ENCODE measurements at regions not wholly inside any gene's neighbourhood (a gene's known extent, or its start where the extent isn't known, plus 50 kb on each side); places are given as distances from the start of the nearest gene placed in this dataset.
A peak's percentile ranks its signal among the peaks of the same experiment; 100 is the strongest.
"Not testable (repeated sequence)": the region's sequence is repeated elsewhere in the genome, so short reads cannot be mapped to it uniquely, and the experiment has no call there.

DNA sequence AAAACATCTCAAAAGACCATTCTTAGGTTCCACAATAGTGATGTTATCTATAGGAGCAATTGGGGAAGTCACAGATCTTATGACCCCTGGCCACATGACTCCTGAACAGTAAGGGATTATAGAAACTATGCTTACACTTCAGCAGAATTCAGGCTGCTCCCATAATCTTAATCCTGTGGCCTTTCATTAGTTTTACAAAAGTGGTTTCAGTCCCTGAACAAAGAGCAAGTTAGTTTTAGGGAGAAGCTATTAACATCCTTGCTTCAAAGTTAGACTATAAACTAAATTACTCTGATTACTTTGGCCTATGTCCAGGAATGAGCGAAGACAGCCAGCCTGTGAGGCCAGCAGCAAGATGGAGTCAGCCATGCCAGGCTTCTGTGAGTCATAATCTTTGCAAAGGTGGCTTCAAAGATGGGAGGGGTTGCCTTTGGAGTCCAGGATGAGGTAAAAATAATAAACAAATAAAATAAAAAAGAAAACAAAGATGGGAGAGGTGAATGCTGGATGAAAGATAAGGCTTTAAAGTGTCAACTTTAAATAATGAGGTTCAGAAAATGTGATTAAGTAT, 168.7 kb upstream of the NDUFV2 start:
- TF ChIP-seq, protein P1, sequence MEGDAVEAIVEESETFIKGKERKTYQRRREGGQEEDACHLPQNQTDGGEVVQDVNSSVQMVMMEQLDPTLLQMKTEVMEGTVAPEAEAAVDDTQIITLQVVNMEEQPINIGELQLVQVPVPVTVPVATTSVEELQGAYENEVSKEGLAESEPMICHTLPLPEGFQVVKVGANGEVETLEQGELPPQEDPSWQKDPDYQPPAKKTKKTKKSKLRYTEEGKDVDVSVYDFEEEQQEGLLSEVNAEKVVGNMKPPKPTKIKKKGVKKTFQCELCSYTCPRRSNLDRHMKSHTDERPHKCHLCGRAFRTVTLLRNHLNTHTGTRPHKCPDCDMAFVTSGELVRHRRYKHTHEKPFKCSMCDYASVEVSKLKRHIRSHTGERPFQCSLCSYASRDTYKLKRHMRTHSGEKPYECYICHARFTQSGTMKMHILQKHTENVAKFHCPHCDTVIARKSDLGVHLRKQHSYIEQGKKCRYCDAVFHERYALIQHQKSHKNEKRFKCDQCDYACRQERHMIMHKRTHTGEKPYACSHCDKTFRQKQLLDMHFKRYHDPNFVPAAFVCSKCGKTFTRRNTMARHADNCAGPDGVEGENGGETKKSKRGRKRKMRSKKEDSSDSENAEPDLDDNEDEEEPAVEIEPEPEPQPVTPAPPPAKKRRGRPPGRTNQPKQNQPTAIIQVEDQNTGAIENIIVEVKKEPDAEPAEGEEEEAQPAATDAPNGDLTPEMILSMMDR (IDR thresholded peaks at IDR 0.05; ENCODE audit: control insufficient read depth, extremely low read depth, insufficient read depth) = no peak
- no peak for DNase-seq (ENCODE audit: low read depth)
- no peak overlapping the region for H3K4me3 ChIP-seq (ENCODE audit: low read depth, low read length)

DNA sequence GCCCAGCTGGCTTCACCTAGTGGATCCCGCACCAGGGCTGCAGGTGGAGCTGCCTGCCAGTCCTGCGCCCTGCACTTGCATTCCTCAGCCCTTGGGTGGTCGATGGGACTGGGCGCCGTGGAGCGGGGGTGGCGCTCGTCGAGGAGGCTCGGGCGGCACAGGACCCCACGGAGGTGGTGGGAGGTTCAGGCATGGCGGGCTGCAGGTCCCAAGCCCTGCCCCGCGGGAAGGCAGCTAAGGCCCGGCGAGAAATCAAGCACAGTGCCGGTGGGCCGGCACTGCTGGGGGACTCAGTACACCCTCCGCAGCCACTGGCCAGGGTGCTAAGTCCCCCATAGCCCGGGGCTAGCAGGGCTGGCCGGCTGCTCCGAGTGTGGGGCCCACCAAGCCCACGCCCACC, 167.2 kb upstream of the NDUFV2 start:
- not testable (repeated sequence) for H3K4me3 ChIP-seq (ENCODE audit: low read depth, low read length); DNase-seq (ENCODE audit: low read depth)

DNA sequence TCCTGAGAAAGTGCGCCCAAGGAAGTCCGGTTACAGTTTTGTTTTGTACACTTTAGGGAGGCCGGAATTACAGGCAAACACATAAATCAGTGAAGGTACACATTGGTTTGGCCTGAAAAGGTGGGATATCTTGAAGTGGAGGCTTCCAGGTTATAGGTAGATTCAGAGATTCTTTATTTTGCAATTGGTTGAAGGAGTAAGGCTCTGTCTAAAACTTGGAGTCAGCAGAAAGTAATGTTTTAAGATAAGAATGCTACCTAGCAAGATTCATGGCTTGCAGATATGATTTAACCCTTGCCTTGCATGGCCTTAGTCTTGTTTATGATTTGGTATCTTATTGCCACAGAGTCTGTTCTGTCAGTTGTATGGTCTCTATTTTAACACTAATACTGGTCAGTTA, 165.9 kb upstream of the NDUFV2 start:
- TF ChIP-seq, protein P1 (IDR thresholded peaks at IDR 0.05; ENCODE audit: control insufficient read depth, extremely low read depth, insufficient read depth) = no peak
- DNase-seq (ENCODE audit: low read depth) = no peak
- no peak overlapping the region for H3K4me3 ChIP-seq (ENCODE audit: low read depth, low read length)

DNA sequence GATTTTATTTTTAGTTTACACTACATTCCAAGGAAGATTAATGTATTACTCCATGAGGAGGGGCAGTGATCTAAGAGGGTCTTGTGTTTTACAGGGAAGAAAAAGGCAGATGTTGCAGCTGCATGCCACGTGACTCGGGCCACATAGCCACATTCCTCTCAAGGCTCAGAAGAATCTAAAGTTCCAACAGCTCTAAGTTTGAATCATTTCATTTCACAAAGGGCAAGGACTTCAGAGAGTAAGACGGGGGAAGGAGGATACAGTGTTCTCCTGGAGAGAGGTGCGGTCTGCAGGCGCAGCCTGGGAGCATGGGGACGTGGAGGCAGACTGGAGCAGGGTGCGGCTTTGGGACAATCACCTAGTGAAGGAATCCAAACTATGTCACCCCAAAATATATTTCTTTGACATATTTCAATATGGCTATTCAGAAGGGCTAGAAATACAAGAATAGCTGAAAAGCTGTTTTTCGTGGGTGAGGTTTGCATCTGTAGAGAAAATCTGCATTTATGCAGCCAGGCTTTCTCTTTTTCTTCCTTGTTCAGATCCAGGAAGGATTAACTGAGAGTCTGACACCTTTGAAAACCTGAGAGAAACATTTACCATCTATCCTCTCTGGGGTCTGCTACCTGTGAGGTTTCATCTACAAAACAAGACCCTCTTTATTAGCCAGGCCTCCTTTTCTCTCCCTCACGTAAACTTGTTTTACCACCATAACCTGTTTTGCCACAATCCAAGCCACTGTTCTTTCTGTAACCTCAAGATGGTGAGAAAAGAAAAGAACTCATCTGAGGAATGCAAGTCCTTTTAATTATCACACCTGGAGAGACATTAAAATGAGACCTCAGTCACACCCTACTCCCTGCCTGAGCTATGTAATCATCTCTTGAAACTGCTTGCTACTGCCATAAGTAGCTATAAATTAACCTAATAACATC, 165.1 kb upstream of the NDUFV2 start:
- peak; percentile 10 for DNase-seq (ENCODE audit: low read depth)

DNA sequence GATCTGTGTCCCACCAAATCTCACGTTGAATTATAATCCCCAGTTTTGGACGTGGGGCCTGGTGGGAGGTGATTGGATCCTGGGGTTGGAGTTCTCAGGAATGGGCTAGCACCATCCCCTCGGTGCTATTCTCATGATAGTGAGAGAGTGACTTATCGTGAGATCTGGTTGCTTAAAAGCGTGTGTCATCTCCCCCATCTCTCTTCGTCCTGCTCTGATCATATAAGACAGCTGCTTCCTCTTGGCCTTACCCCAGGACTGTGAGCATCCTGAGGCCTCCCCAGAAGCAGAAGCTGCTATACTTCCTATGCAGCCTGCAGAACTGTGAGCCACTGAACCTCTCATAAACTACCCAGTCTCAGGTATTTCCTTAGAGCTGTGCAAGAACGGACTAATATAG, 163.7 kb upstream of the NDUFV2 start:
- TF ChIP-seq, protein P1 (IDR thresholded peaks at IDR 0.05; ENCODE audit: control insufficient read depth, extremely low read depth, insufficient read depth) = no peak
- H3K4me3 ChIP-seq (ENCODE audit: low read depth, low read length) = no peak overlapping the region
- no peak for DNase-seq (ENCODE audit: low read depth)

More for the DNA sequence above, 165.1 kb upstream of the NDUFV2 start:
- TF ChIP-seq, protein P1 (IDR thresholded peaks at IDR 0.05; ENCODE audit: control insufficient read depth, extremely low read depth, insufficient read depth) = no peak
- no peak overlapping the region for H3K4me3 ChIP-seq (ENCODE audit: low read depth, low read length)

DNA sequence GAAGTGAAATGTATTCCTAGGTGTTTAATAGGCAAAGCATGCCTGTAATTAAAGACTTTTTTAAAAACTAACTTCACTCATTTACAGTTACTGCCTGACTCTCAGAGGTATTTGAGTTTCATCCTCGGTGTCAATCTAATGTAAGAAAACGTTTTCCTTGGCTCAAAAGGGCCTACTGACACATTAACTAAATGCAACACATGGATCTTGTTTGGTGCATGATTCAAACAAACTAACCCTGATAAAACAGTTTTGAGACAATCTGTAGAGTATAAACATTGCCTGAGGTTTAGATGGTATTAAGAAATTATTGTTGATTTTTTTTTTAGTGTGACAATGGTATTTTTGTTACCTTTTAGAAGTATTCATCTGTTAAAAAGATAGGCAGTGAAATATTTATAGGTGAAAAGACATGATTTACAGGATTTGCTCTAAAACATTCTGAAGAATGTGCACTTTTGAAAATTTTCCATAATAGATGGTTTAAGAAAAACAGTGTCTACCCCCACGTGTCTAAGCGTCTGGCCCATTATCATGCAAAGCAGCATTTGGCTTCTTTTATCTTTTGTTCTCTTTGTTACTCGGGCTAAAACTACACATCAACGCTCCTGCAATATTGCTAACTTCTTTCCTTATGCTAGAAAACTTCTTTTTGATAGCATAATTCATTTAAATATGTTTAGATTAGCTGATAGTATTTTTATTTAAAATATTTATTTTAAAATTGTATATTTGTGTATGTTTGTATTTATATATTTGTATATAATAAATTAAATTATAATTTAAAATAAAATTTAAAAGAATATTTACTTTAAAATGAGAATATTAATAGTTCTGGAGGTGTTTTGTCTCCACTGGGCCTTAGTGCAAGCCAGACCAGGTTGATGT, 160.2 kb upstream of the NDUFV2 start:
- no peak overlapping the region for H3K4me3 ChIP-seq (ENCODE audit: low read depth, low read length)
- DNase-seq (ENCODE audit: low read depth) = no peak
- TF ChIP-seq, protein P1 (IDR thresholded peaks at IDR 0.05; ENCODE audit: control insufficient read depth, extremely low read depth, insufficient read depth) = no peak

Measured in LNCaP clone FGC (cell line).